ENCODE measurements at regions not wholly inside any gene's neighbourhood (a gene's known extent, or its start where the extent isn't known, plus 50 kb on each side); places are given as distances from the start of the nearest gene placed in this dataset.
A peak's percentile ranks its signal among the peaks of the same experiment; 100 is the strongest.

DNA sequence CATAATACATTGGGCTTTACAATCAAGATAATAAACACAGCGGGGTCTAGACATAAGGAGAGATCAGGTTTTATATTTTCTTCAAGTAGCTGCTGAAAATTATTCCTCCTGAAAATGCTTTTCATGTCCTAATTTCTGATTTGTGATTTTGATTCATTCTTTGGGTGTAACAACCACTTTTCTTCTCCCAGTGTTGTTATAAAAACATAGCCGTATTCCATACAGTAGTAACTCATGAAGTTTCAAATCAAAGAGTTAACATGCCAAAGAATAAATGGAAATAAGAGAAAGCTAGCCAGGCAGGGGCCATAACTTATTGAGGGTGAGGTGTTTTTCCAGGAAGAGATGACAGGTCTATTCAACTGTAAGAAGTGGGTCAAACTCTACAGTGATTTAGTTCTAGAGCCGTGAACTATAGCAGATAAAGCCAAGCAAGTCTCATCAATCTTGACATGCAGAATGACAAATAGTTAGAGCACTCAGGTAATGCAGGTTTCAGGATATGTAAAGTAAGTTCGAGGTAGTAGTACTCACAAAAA, 934.4 kb upstream of the SLITRK1 start:
- H3K9ac ChIP-seq (ENCODE audit: insufficient read depth in 1 of 2, low read length in 2 of 2), result no peak overlapping the region
- H3K4me1 ChIP-seq (ENCODE audit: control insufficient read depth in 5 of 5, insufficient read depth in 5 of 5, low read length in 5 of 5), result no peaks in the 10 kb centered on the region
- 71 to 79% methylated on average over 4 of the region's 4 CpGs for WGBS, 2 donors
- TF ChIP-seq, protein P1, sequence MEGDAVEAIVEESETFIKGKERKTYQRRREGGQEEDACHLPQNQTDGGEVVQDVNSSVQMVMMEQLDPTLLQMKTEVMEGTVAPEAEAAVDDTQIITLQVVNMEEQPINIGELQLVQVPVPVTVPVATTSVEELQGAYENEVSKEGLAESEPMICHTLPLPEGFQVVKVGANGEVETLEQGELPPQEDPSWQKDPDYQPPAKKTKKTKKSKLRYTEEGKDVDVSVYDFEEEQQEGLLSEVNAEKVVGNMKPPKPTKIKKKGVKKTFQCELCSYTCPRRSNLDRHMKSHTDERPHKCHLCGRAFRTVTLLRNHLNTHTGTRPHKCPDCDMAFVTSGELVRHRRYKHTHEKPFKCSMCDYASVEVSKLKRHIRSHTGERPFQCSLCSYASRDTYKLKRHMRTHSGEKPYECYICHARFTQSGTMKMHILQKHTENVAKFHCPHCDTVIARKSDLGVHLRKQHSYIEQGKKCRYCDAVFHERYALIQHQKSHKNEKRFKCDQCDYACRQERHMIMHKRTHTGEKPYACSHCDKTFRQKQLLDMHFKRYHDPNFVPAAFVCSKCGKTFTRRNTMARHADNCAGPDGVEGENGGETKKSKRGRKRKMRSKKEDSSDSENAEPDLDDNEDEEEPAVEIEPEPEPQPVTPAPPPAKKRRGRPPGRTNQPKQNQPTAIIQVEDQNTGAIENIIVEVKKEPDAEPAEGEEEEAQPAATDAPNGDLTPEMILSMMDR (IDR thresholded peaks at IDR 0.05; ENCODE audit: control extremely low read depth, extremely low read depth), result no peak
- H3K27ac ChIP-seq (ENCODE audit: low read depth in 1 of 2, low read length in 1 of 2), result no peak overlapping the region
- DNase-seq (no peak), ATAC-seq (ENCODE audit: insufficient read depth, low FRiP score) (no peak)
- no peaks in the 10 kb centered on the region for H3K36me3 ChIP-seq (ENCODE audit: control insufficient read depth in 4 of 4, insufficient read depth in 4 of 4, low read length in 4 of 4)
- H3K4me3 ChIP-seq, result no peak overlapping the region
- no peaks in the 10 kb centered on the region for H3K27me3 ChIP-seq (ENCODE audit: control insufficient read depth in 3 of 3, insufficient read depth in 3 of 3, low read length in 2 of 3)
- no peaks in the 10 kb centered on the region for H3K9me3 ChIP-seq (ENCODE audit: control insufficient read depth in 4 of 4, insufficient read depth in 3 of 4, low read length in 3 of 4)

DNA sequence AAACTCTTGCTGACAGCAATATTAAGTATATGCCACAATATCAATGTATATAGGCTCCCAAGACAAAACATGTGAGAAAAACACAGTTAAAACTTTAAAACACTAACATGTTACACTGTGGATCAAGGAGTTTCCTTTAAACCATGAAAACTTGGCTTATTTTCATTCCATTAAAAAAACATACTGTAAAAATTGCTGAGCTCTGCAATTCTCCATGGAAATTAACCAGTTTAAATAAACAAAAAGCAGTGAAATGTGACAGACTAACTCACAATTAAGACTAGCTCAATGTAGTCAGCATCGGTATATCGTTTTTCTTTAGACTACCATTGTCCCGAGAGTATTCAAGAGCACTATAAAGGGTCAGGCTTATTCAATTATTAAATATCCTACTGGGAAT, 930.5 kb upstream of the SLITRK1 start:
- Histone ChIP-seq H3K27ac (ENCODE audit: low read depth in 1 of 2, low read length in 1 of 2) (no peak overlapping the region), H3K9ac (ENCODE audit: insufficient read depth in 1 of 2, low read length in 2 of 2) (no peak overlapping the region), H3K4me3 (no peak overlapping the region), H3K27me3 (ENCODE audit: control insufficient read depth in 3 of 3, insufficient read depth in 3 of 3, low read length in 2 of 3) (no peaks in the 10 kb centered on the region), H3K36me3 (ENCODE audit: control insufficient read depth in 4 of 4, insufficient read depth in 4 of 4, low read length in 4 of 4) (no peaks in the 10 kb centered on the region), H3K4me1 (ENCODE audit: control insufficient read depth in 5 of 5, insufficient read depth in 5 of 5, low read length in 5 of 5) (no peaks in the 10 kb centered on the region), H3K9me3 (ENCODE audit: control insufficient read depth in 4 of 4, insufficient read depth in 3 of 4, low read length in 3 of 4) (no peaks in the 10 kb centered on the region)
- ATAC-seq (ENCODE audit: insufficient read depth, low FRiP score) (no peak), DNase-seq (peak in 2 of 3 donors; percentile 11 to 22)
- WGBS, 2 donors, result 83 to 90% methylated on average over 3 of the region's 3 CpGs
- TF ChIP-seq, protein P1 (IDR thresholded peaks at IDR 0.05; ENCODE audit: control extremely low read depth, extremely low read depth), result no peak

DNA sequence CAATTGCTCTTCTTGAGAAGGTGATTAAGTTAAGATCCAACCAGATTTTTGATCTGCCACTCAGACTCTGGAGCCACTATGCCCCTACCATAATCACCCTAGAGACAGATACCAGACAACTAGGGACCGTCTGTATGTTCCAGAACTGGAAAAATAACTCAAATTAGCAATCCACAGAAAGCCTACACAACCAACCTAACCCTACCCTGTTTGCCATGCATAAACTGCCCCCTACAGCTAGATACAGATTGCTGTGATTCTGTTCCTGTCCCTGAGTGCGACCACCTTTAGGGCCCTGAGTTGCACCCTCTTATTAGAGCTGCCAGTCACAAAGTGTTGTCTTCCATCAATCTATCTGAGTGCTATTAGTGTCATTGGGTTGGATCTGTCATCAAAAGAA, 929.8 kb upstream of the SLITRK1 start:
- H3K4me1 ChIP-seq (ENCODE audit: control insufficient read depth in 5 of 5, insufficient read depth in 5 of 5, low read length in 5 of 5), result no peaks in the 10 kb centered on the region
- 77 to 83% methylated on average over 2 of the region's 2 CpGs for WGBS, 2 donors
- H3K27ac ChIP-seq (ENCODE audit: low read depth in 1 of 2, low read length in 1 of 2), result no peak overlapping the region

More for the DNA sequence above, 929.8 kb upstream of the SLITRK1 start:
- TF ChIP-seq, protein P1 (IDR thresholded peaks at IDR 0.05; ENCODE audit: control extremely low read depth, extremely low read depth), result no peak
- ATAC-seq (ENCODE audit: insufficient read depth, low FRiP score), result no peak
- no peak overlapping the region for H3K4me3 ChIP-seq
- H3K9ac ChIP-seq (ENCODE audit: insufficient read depth in 1 of 2, low read length in 2 of 2), result no peak overlapping the region
- no peaks in the 10 kb centered on the region for H3K9me3 ChIP-seq (ENCODE audit: control insufficient read depth in 4 of 4, insufficient read depth in 3 of 4, low read length in 3 of 4)
- H3K27me3 ChIP-seq (ENCODE audit: control insufficient read depth in 3 of 3, insufficient read depth in 3 of 3, low read length in 2 of 3), result no peaks in the 10 kb centered on the region
- H3K36me3 ChIP-seq (ENCODE audit: control insufficient read depth in 4 of 4, insufficient read depth in 4 of 4, low read length in 4 of 4), result no peaks in the 10 kb centered on the region
- DNase-seq, result no peak

All from lung (tissue), 11 donors.